ENCODE measurements at regions not wholly inside any gene's neighbourhood (a gene's known extent, or its start where the extent isn't known, plus 50 kb on each side); places are given as distances from the start of the nearest gene placed in this dataset.

- TF ChIP-seq, protein P1, sequence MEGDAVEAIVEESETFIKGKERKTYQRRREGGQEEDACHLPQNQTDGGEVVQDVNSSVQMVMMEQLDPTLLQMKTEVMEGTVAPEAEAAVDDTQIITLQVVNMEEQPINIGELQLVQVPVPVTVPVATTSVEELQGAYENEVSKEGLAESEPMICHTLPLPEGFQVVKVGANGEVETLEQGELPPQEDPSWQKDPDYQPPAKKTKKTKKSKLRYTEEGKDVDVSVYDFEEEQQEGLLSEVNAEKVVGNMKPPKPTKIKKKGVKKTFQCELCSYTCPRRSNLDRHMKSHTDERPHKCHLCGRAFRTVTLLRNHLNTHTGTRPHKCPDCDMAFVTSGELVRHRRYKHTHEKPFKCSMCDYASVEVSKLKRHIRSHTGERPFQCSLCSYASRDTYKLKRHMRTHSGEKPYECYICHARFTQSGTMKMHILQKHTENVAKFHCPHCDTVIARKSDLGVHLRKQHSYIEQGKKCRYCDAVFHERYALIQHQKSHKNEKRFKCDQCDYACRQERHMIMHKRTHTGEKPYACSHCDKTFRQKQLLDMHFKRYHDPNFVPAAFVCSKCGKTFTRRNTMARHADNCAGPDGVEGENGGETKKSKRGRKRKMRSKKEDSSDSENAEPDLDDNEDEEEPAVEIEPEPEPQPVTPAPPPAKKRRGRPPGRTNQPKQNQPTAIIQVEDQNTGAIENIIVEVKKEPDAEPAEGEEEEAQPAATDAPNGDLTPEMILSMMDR (IDR thresholded peaks at IDR 0.05; ENCODE audit: insufficient read depth, low read length, poor library complexity, severe bottlenecking) = no peak
- no peak for TF ChIP-seq EZH2phosphoT487 (conservative IDR thresholded peaks at IDR 0.05; ENCODE audit: low read length)
Measured at GRCh38 chr9:79224672-79225433, 346.9 kb upstream of the TLE4 start.
